HEK293 (cell line): ENCODE measurements at regions not wholly inside any gene's neighbourhood (a gene's known extent, or its start where the extent isn't known, plus 50 kb on each side); places are given as distances from the start of the nearest gene placed in this dataset.

Source experiments
- CTCF ChIA-PET: fragments of 350-600 bp; formaldehyde crosslinking; extraction: SDS; loops from one replicate; lab custom pipeline; 2021; ENCODE audit warnings: antibody characterized with exemption; lab: Yijun Ruan, JAX
- POLR2A ChIA-PET: fragments of 300-600 bp; formaldehyde crosslinking; extraction: SDS; loops from one replicate; lab custom pipeline; 2020; ENCODE audit warnings: antibody characterized with exemption, inconsistent platforms; lab: Yijun Ruan, JAX
- H3K27ac ChIP-seq: fragments of 200-500 bp; sonication (Bioruptor generic); 2 replicates; pipeline ENCODE4 v1.5.1; 2014; ENCODE audit warnings: low read depth, low read length, control low read depth, inconsistent platforms; ENCODE audit errors: extremely low read depth
- H3K36me3 ChIP-seq, 2 experiments: fragments of 200-500 bp in 1 of 2; sonication (Bioruptor generic) in 1 of 2; 1 replicate in 1 of 2; 2 replicates in 1 of 2; pipeline ENCODE4 v1.5.1; 2014 to 2017; ENCODE audit warnings: inconsistent platforms in 2 of 2, low read length in 2 of 2; ENCODE audit not compliant: control insufficient read depth in 2 of 2, insufficient read depth in 1 of 2
- H3K4me1 ChIP-seq: fragments of 200-500 bp; sonication (Bioruptor generic); 2 replicates; pipeline ENCODE4 v1.5.1; 2014; ENCODE audit warnings: mild to moderate bottlenecking, low read length, inconsistent platforms; ENCODE audit not compliant: control insufficient read depth, insufficient read depth
- H3K4me3 ChIP-seq: 2 replicates; pipeline ENCODE4 v1.5.1; 2011; ENCODE audit warnings: low read depth, mild to moderate bottlenecking, control low read depth, low read length, moderate library complexity
- H3K9me3 ChIP-seq: fragments of 200-500 bp; sonication (Bioruptor generic); 2 replicates; pipeline ENCODE4 v1.5.1; 2014; ENCODE audit warnings: low read depth, low read length, inconsistent platforms; ENCODE audit not compliant: control insufficient read depth, insufficient read depth
- BCL11A ChIP-seq: fragments of 450-650 bp; formaldehyde crosslinking; IDR thresholded peaks from 2 replicates; pipeline ENCODE4 v1.5.1; 2016; ENCODE audit warnings: low read depth, missing biosample characterization, missing genetic modification characterization
- CTCF ChIP-seq: fragments of 450-650 bp; formaldehyde crosslinking; IDR thresholded peaks from 2 replicates; pipeline ENCODE4 v1.5.1; 2016; ENCODE audit warnings: missing biosample characterization, missing genetic modification characterization
- FEZF1 ChIP-seq: fragments of 450-650 bp; formaldehyde crosslinking; IDR thresholded peaks from 2 replicates; pipeline ENCODE4 v1.5.1; 2016; ENCODE audit warnings: missing biosample characterization, missing genetic modification characterization
- GLI4 ChIP-seq: fragments of 450-650 bp; formaldehyde crosslinking; IDR thresholded peaks from 2 replicates; pipeline ENCODE4 v1.5.1; 2016; ENCODE audit warnings: missing biosample characterization, missing genetic modification characterization
- GLIS1 ChIP-seq: fragments of 450-650 bp; formaldehyde crosslinking; IDR thresholded peaks from 2 replicates; pipeline ENCODE4 v1.5.1; 2016; ENCODE audit warnings: missing biosample characterization, missing genetic modification characterization
- GLIS2 ChIP-seq: fragments of 450-650 bp; formaldehyde crosslinking; IDR thresholded peaks from 2 replicates; pipeline ENCODE4 v1.5.1; 2016; ENCODE audit warnings: missing biosample characterization, missing genetic modification characterization
- KLF10 ChIP-seq: fragments of 450-650 bp; IDR thresholded peaks from 2 replicates; pipeline ENCODE4 v1.5.1; 2018; ENCODE audit warnings: missing biosample characterization, mild to moderate bottlenecking, missing genetic modification characterization
- OVOL3 ChIP-seq: fragments of 450-650 bp; formaldehyde crosslinking; IDR thresholded peaks from 2 replicates; pipeline ENCODE4 v1.5.1; 2016; ENCODE audit warnings: missing biosample characterization, missing genetic modification characterization
- PATZ1 ChIP-seq: fragments of 450-650 bp; formaldehyde crosslinking; IDR thresholded peaks from 2 replicates; pipeline ENCODE4 v1.5.1; 2016; ENCODE audit warnings: missing biosample characterization, missing genetic modification characterization
- PRDM2 ChIP-seq: fragments of 450-650 bp; formaldehyde crosslinking; IDR thresholded peaks from 2 replicates; pipeline ENCODE4 v1.5.1; 2016; ENCODE audit warnings: missing biosample characterization, missing genetic modification characterization, borderline replicate concordance
- ZNF184 ChIP-seq: fragments of 450-650 bp; IDR thresholded peaks from 2 replicates; pipeline ENCODE4 v1.5.1; 2018; ENCODE audit warnings: missing biosample characterization, mild to moderate bottlenecking, missing genetic modification characterization
- ZNF248 ChIP-seq: fragments of 450-650 bp; formaldehyde crosslinking; IDR thresholded peaks from 2 replicates; pipeline ENCODE4 v1.5.1; 2017; ENCODE audit warnings: missing biosample characterization, missing genetic modification characterization
- ZNF362 ChIP-seq: fragments of 450-650 bp; formaldehyde crosslinking; IDR thresholded peaks from 2 replicates; pipeline ENCODE4 v1.5.1; 2016; ENCODE audit warnings: missing biosample characterization, missing genetic modification characterization
- ZNF37A ChIP-seq: fragments of 450-650 bp; IDR thresholded peaks from 2 replicates; pipeline ENCODE4 v1.5.1; 2018; ENCODE audit warnings: missing biosample characterization, missing genetic modification characterization
- ZNF555 ChIP-seq: fragments of 450-650 bp; formaldehyde crosslinking; conservative IDR thresholded peaks from 2 replicates; pipeline ENCODE4 v1.5.1; 2017; ENCODE audit warnings: missing biosample characterization, mild to moderate bottlenecking, missing genetic modification characterization, inconsistent platforms
- ZNF639 ChIP-seq: fragments of 450-650 bp; formaldehyde crosslinking; IDR thresholded peaks from 2 replicates; pipeline ENCODE4 v1.5.1; 2016; ENCODE audit warnings: missing biosample characterization, missing genetic modification characterization
- ZNF704 ChIP-seq: fragments of 450-650 bp; formaldehyde crosslinking; IDR thresholded peaks from 2 replicates; pipeline ENCODE4 v1.5.1; 2016; ENCODE audit warnings: missing biosample characterization, missing genetic modification characterization
- ZNF707 ChIP-seq: fragments of 450-650 bp; formaldehyde crosslinking; IDR thresholded peaks from 2 replicates; pipeline ENCODE4 v1.5.1; 2016; ENCODE audit warnings: missing biosample characterization, missing genetic modification characterization
- ZNF768 ChIP-seq: fragments of 450-650 bp; formaldehyde crosslinking; IDR thresholded peaks from 2 replicates; pipeline ENCODE4 v1.5.1; 2018; ENCODE audit warnings: missing biosample characterization, mild to moderate bottlenecking, missing genetic modification characterization
- ZNF843 ChIP-seq: fragments of 450-650 bp; formaldehyde crosslinking; IDR thresholded peaks from 2 replicates; pipeline ENCODE4 v1.5.1; 2016; ENCODE audit warnings: missing biosample characterization, missing genetic modification characterization

- TF ChIP-seq ZNF704 (tag by site-specific recombination), result no peak
- TF ChIP-seq ZNF707, result no peak
- TF ChIP-seq OVOL3 (tag by site-specific recombination), result no peak
- TF ChIP-seq PATZ1 (tag by site-specific recombination), result no peak
These were observed 68.1 kb upstream of the TLK1 start (continued) for GRCh38 chr2:171228826-171229225.

- Histone ChIP-seq H3K27ac (no peak overlapping the region), H3K4me3 (no peak overlapping the region), H3K9me3 (no peaks in the 10 kb centered on the region), H3K4me1 (no peaks in the 10 kb centered on the region), H3K36me3 (no peaks in the 10 kb centered on the region)
- ChIA-PET CTCF (interaction anchor here (0.9 kb wide), 1 partner anchor 17 kb away, joined by 4 read pairs; no protein-coding TSS in a partner anchor), POLR2A (no interaction called here)
- no peak for TF ChIP-seq KLF10 (tag by site-specific recombination)
- no peak for TF ChIP-seq ZNF768 (tag by site-specific recombination)
- TF ChIP-seq GLIS1 (tag by site-specific recombination), result no peak
- no peak for TF ChIP-seq FEZF1 (tag by site-specific recombination)
- no peak for TF ChIP-seq CTCF
- no peak for TF ChIP-seq ZNF184 (tag by site-specific recombination)
- no peak for TF ChIP-seq ZNF37A (tag by site-specific recombination)
- TF ChIP-seq ZNF555 (tag by site-specific recombination), result no peak
- no peak for TF ChIP-seq BCL11A (tag by site-specific recombination)
- TF ChIP-seq ZNF639 (tag by site-specific recombination), result no peak
- no peak for TF ChIP-seq ZNF362
- TF ChIP-seq ZNF248, result no peak
- TF ChIP-seq ZNF843 (tag by site-specific recombination), result no peak
- TF ChIP-seq PRDM2, result no peak
- TF ChIP-seq GLI4 (tag by site-specific recombination), result no peak
- no peak for TF ChIP-seq GLIS2 (tag by site-specific recombination)
These were observed 66.5 kb upstream of the TLK1 start for GRCh38 chr2:171227066-171227782.
